ENCODE measurements at regions not wholly inside any gene's neighbourhood (a gene's known extent, or its start where the extent isn't known, plus 50 kb on each side); places are given as distances from the start of the nearest gene placed in this dataset.
"Not testable (repeated sequence)": the region's sequence is repeated elsewhere in the genome, so short reads cannot be mapped to it uniquely, and the experiment has no call there.

DNA sequence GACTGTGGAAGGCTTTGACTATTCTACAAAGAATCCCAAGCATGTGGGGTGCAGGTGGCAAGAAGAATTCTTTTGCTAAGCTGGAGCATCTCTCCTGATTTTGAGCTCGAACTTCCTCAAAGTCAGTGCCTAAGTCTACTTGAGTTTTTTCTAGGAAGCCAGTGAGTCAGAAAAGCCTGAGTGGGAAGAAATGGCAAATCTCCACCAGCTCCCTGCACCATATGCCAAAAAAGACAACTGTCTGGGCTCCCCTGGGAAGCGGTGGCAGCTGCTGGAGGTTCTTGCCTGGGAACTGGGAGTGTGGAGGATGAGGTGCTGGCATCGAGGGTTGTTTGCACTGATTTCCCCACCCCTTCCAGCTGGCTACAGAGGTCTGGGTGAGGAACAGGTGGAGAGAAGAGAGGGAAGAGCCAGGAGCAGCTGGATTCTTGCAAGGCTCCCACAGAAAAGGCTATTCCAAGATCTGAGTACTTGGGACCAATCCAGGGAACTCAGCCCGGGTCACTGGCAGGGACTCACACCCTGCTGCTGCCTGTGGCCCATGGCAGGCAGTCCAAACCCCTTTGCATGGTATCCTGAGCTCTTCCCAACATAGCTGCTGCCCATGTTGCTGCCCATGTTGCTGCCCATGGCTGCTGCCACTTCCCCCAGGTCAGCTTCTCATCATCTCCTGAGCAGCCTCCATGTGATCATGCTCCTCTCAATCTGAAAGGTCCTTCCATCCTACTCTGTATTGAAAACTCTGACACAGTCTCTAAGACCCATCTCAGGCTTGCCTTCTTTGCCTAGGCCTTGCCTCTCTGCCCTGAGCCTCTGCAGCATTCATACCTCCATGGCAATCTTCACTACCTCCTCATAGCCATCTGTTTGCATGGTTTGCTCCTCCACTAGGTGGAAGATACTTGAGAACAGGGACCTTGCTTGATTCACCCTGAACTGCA lies 128.3 kb upstream of the SPATS2L start:
- peak; percentile 58 for DNase-seq

DNA sequence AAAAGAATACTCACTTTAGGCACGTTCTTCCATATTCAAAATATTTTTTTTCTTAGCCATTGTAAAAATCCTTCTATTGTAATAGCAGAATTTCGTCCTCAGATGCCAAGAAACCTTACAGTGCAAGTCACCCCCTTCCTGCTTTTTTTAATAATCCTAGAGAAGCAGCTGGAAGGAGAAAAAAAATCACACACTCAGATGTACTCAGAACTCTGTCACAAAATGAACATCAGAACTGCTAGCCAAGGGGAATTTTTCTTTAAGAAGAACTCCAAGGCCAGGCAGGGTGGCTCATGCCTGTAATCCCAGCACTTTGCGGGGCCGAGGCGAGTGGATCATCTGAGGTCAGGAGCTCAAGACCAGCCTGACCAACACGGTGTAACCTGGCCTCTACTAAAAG lies 127.3 kb upstream of the SPATS2L start:
- DNase-seq: no peak

DNA sequence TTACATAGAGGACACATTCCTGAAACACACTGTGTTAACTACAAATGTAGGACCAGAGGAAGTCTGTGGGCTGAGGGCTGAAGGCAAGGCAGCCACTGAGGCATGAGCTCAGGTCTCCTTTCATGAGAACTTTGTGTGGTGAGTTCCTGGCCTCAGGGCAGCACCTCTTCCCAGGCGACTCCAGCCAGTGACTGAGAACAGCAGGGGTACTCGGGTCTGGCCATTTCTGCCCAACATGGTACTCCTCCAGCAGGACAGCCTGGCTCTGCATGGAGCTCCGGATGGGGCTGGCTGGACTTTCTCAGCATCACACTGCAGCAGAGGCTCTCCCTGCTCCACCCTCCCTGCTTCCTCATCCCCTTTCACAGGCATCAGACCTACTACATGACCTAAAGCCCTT lies 125.5 kb upstream of the SPATS2L start:
- DNase-seq: no peak

DNA sequence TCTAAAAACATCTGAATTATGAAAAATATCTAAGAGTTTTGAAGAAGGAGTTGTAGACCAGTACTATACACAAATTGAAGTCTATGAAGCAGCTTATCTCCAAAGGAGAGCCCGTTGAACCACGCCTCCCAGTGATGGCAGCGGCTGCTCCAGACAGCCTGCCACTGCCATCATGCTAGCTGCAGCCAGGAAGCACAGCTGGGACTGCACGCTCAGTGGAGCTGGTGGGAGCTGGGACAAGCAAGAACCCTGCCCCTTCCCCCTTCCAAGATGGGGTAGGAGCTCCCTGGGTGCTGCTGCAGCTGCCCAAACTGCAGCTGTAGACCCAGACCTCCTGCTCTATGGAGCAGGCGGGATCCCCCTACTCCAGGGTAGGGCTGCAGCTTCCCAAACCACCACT lies 124.7 kb upstream of the SPATS2L start:
- no peak for DNase-seq

DNA sequence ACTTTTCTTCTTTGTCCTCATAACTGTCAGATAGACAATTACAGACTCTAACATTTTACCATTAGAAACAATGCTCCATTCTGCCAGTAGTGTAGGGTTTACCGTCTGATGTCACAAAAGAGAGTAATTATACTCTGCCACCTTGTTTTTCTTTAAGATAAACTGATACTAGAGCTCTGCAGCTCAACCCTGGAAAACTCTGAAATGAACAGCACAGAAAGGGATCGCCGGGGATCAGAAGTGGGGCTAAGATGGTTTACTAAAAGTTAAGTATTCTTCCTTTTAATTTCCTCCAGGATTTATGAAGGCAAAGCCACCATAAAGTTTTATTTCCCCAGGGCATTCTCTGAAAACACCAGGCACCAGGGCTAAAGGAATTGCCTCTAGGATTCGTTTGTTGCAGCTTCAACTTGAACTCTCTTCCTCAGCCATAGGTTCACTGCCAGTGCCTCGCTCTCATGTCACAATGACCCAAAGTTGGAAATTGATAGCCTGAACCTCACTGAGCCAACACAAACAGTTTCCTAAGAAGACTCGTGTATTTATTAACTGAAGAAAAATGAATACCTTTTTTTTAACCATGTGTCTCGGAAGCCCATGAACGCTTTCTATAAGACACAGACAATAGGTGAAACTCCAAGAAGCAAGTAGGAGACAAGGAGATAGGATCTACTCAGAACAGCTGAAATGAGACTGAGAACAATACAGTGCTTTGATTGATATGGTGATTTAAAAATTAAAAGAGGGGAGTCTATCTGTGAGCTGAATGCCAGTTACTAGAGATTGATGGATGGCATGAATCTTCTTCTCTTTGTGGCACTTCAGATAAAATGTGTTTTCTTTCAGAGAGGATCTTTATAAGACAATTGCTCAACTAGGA lies 121.5 kb upstream of the SPATS2L start:
- no peak for DNase-seq

DNA sequence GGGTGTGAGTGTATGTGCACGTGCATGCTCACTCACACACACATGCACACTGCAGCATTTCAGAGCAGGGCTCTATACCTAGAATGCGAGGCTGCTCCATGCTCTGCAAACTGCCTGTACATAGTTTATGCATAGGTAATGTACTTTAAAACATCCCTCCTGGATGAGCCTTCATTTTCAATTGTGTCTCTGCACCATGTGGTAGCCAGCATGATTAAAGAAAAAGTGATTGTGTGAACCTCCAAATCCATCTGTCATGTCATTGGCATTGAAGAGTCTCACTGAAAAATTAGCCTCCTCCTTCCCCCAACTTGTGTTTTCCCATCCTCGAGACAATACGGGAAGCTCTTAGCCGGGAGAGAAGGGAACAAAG lies 120.9 kb upstream of the SPATS2L start:
- DNase-seq: no peak

DNA sequence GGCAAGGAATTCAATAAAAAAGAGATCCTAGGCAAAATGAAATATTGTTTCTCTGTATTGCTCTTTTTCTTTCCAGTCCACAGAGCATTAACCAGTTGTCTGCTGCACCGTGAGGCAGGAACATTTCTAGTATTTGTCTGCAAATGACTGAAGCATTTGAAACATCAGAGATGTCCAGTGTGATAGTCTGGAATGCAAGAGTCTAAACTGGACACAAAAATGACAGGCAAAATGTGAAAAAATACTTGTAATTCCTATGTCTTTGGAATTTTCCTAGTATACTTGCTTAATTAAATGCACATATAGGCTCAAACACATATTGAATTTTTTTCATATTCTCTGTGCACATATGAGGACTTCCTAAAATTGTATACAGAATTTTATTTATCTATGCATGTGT lies 120.5 kb upstream of the SPATS2L start:
- no peak for DNase-seq

DNA sequence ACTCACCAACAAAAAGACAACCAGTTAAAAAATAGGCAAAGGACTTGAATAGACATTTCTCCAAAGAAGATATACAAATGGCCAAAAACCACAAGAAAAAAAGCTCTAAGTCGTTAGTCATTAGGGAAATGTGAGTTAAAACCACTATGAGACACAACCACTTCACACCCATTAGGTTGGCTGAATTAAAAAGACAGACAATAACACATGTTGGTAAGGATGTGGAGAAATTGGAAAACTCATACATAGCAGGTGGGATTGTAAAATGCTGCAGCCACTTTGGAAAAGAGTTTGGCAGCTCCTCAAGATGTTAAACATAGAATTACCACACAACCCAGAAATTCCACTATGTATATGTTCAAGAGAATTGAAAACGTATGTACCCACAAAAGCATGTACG lies 117.6 kb upstream of the SPATS2L start:
- no peak for DNase-seq

DNA sequence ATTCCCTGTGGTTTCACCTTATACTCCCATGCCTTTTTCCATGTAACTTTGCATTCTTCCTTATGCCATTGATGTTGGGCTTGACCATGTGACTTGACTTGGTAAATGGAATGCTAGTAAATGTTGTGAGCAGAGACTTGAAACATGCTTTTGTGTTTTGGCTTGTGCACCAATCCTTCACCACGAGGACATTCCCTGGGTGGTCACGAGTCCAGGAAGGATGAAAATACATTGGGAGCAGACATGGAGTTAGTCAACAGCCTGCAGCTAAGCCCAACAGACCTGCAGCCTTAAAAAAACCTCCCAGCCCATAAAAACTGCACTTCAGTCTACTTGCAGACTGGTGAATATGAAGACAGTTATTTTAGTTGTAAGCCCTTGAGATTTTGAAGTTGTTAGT lies 116.5 kb upstream of the SPATS2L start:
- no peak for DNase-seq

DNA sequence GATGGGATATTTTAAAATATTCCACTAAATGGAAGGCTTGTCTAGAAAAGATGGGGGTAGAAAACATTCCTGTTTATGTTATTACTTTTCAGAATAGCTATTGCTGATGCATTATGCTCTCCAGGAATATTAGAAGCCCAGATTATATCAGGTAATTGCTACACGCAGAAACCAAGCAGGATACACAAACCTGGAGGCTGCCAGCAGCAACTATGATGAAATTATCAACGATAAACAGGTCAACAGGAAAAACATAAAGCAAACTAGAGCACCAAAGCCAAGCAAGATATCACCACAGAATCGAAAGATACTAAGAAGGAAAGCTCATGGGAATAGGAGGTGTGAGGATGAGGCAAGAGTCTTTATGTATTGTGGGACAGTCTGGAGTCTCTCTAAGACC lies 113.2 kb upstream of the SPATS2L start:
- no peak for DNase-seq

DNA sequence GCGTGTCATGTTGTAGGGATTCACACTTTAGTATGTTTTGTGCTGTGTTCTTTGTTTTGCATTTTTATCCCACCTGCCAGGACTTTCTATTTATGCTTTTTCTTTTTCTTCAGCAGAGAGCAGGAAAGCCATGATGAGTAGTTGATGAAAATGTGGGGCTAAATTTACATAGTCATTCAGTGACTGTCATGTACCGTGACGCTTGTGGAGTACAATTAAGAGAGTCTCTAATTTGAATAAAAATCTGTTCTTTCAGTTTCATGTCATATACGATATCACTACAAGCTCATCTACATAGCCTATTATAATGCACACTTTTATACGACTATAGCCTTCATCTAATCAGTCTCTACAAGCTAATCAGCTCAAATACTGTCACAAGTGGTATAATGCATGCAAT lies 112.7 kb upstream of the SPATS2L start:
- no peak for DNase-seq

DNA sequence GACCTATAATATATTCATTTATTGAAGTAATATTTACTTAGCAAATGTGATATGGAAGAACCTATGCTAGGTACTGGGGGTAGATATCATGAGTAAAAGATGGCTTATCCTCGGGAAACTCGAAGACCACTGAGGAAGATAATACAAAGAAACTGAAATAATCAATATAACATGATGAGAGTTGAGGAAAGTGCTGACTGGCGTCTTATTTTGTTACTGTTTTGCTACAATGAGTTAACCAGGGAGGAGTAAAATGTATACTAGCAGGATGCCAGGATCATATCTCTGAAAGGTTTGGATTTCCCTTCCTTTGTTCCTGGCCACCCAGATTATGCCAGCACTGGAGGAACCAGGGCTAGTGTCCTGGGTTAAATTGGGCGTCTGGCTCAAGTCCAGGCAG lies 111.7 kb upstream of the SPATS2L start:
- no peak for DNase-seq

DNA sequence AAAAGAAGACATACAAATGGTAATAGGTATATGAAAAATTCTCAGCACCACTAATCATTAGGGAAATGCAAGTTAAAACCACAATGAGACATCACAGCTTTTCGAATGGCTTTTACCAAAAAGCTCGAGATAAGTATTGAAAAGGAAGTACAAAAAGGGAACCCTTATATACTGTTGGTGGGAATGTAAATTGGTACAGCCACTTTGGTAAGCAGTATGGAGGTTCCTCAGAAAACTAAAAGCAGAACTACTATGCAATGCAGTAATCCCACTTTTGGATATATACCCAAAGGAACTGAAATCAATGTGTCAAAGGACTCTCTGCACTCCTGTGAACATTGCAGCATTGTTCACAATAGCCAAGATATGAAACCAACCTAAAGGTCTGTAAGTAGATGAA lies 107.5 kb upstream of the SPATS2L start:
- DNase-seq: no peak

DNA sequence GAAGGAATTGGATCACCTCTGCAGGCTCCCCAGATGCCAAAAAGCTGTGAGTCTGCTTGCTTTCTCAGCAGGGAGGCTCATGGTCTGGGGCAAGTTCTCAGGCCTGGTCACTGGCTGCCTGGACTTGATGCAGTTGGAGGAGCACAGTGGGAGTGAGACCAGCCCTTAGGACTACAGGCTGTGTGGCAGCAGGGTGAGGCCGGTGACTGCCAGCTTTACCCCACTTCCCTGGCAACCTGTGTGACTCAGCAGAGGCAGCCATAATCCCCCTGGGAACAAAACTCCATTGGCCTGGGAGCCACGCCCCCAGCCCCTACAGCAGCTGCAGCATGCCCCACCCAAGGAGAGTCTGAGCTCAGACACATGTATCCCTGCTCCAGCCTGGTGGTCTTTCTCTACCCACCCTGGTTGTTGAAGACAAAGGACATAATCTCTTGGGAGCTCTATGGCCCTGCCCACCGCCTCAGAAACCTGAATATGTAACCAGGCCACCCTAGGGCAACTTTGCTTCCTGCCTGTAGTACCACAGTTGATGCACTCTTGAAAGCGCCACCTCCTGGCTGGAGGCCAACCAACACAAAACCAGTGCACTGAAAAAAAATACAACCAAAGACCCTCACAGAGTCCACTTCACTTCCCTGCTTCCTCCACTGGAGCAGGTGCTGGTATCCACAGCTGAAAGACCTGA lies 106.8 kb upstream of the SPATS2L start:
- DNase-seq: peak; percentile 61

DNA sequence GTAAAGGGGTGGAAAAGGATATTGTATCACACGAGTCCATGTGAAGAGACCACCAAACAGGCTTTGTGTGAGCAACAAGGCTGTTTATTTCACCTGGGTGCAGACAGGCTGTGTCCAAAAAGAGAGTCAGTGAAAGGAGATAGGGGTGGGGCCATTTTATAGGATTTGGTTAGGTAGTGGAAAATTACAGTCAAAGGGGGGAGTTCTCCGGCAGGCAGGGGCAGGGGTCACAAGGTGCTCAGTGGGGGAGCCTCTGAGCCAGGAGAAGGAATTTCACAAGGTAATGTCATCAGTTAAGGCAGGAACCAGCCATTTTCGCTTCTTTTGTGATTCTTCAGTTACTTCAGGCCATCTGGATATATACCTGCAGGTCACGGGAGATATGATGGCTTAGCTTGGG lies 104.7 kb upstream of the SPATS2L start:
- not testable (repeated sequence) for DNase-seq

DNA sequence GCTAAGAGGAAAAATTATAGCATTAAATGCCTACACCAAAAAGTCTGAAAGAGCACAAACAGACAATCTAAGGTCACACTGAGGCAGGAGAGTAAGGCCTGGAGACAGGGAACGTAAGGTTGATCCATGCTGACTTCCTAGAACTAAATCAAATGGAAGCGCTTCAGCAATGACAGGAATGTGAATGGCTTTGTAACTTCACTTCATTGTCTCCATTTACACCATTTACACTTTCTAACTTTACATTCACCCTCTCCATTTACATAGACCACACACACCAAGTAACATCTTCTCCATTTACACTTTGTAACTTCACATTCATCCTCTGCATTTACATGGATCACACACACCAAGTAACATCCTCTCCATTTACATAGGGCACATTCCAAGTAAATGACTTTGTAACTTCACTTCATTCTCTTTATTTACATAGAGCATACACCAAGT lies 103.1 kb upstream of the SPATS2L start:
- no peak for DNase-seq

DNA sequence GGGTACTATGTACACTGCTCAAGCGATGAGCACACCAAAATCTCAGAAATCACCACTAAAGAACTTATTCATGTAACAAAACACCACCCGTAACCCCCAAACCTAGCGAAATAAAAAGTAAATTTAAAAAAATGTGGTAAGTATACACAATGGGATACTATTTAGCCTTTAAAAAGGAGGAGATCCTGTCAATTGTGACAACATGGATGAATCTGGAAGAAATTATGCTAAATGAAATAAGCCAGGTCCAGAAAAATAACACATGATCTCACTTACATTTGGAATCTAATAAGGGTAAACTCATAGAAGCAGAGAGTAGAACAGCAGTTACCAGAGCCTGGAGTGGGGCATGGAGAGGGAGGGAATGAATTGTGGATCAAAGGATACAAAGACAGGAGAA lies 98.5 kb upstream of the SPATS2L start:
- DNase-seq: no peak

DNA sequence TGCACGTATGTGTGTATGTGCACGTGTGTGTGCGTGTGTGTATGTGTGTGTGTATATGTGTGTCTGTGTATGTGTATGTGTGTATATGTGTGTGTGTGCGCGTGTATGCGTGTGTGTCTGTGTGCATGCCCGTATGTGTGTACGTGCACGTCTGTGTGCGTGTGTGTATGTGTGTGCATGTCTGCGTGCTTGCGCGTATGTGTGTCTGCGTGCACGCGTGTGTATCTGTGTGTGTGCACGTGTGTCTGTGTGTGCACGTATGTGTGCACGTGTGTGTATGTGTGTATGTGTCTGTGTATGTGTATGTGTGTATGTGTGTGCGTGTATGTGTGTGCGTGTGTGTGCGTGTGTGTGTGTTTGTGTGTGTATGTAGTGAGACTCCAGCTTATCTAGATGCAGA lies 97.5 kb upstream of the SPATS2L start:
- no peak for DNase-seq

DNA sequence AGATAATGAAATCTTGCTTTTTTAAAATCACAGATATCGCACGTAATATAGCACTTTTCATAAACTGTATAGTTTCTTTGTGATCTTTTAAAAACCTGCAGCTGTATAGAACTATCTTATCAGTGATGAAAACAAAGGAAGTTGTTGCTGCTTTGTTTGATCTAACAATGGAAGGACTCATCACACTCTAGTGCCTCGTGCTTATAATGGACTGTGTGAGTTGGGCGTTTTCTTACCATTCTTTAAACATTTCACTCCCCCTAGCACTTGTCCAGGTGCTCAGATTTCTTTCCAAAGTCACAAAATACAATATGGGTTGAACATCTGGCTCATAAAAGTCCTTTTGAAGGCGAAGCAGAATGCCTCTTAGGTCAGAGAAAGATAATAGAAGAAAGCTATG lies 94.8 kb upstream of the SPATS2L start:
- DNase-seq: no peak

DNA sequence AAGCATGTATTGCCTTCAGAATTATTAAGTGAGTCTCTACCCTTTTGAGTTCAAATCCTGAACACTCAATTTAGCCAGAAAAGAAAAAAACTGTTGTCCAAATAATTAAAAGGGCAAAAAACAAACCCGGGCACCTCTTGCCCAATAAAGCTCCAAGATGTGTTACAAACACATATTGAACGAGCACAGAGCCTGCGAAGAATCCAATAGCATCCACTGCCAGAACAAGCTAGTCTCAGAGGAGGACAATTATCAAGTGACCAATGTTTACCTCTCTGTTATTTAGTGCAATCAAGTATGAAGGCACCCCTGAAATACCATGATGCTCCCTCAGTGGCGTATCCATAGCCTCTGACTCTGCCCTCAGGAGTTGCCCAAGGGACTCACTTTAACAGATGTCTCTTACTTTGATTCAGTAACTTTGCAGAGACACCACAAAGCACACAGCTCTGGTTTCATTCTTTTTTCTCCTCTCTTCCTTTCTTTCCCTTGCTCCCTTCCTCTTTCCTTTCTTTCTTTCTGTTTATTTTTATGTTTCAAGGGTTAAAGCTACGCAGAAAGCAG lies 93.5 kb upstream of the SPATS2L start:
- DNase-seq: no peak

DNA sequence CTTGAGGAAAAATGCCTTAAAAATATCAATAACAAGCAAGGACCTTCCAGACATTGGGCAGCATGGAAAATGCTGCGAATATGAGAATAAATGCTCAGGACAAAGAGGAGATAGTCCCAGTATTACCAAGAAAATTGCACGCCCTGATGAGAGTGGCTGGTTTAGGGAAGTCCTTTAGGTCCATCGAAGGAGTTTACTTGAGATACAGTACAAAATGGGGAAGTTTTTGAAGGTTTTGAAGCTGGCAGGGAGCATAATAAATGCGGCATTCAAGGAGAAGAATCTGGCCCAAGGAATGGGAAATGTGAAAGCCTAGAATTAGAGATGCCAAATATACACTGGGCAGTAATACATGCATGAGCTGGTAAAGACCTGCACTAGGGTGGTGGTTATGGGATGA lies 90.2 kb upstream of the SPATS2L start:
- no peak for DNase-seq

DNA sequence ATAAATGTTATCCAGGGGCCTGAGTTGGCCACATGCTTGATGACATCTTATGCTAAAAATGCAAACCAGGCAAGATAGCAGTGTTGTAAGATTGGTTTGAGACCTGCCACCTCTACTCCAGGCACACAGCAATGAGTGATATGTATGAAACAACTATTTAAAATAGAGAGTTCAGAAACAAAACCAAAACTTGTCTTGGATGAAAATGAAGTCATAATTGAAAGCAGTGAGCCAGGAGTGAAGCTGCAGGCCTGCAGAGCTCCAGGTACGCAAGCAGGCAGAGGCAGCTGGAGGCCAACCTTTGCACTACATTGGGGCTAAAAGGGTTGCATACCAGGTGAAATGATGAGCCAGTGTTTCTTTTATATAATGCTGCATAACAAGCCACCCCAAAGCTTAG lies 89.2 kb upstream of the SPATS2L start:
- no peak for DNase-seq

DNA sequence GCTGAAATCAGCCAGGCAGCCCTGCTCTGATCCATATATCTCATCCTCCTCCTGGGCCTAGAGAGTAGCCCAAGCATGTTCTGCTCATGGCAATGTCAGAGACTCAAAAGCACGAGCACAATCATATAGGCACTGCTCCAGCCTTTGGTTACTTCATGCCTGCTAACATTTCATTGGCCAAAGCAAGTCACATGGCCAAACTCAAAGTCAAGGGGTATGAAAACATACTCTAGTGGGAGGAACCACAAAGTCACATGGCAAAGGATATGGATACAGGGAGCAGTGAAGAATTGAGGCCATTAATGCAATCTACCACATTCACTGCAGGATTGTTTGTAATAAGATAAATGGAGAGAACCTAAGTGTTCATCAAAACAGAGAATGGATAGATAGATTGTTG lies 87.8 kb upstream of the SPATS2L start:
- DNase-seq: peak; percentile 13

Measured in NCI-H82 (cell line).